PC-3 (cell line): ENCODE measurements at regions not wholly inside any gene's neighbourhood (a gene's known extent, or its start where the extent isn't known, plus 50 kb on each side); places are given as distances from the start of the nearest gene placed in this dataset.

Experiments used
- ATAC-seq: fragments of 200-7000 bp; cut with Tn5 transposase; 2 replicates; pipeline ENCODE4 v1.9.1; 2020; ENCODE audit warnings: mild to moderate bottlenecking, moderate library complexity
- BruUV-seq: library from RNA; stranded (reverse); fragments of 400-500 nt; replicated peaks from 2 replicates; lab custom pipeline; 2021; lab: Mats Ljungman, UMichigan
- CTCF ChIA-PET: fragments of 300-600 bp; sonication (Branson Sonifier 250); formaldehyde crosslinking; loops from one replicate; lab custom pipeline; 2022; ENCODE audit warnings: antibody characterized with exemption; lab: Charles Lee
- POLR2A ChIA-PET: fragments of 300-600 bp; sonication (Branson Sonifier 250); formaldehyde crosslinking; loops from one replicate; lab custom pipeline; 2022; ENCODE audit warnings: antibody characterized with exemption; ENCODE audit not compliant: unreplicated experiment; lab: Charles Lee
- DNase-seq: peaks from one replicate; pipeline ENCODE4 v3.0.0-alpha.2; 2015
- H2AFZ ChIP-seq: fragments of 300-600 bp; sonication (generic); 2 replicates; pipeline ENCODE4 v1.6.0; 2016; ENCODE audit warnings: antibody characterized with exemption, low read length
- H3F3A ChIP-seq: fragments of 300-600 bp; sonication (generic); one replicate; pipeline ENCODE4 v1.6.0; 2017; ENCODE audit warnings: antibody characterized with exemption, low read length, control low read depth, mild to moderate bottlenecking; ENCODE audit not compliant: unreplicated experiment
- H3K27ac ChIP-seq: fragments of 300-600 bp; sonication (generic); 2 replicates; pipeline ENCODE4 v1.5.1; 2016; ENCODE audit warnings: mild to moderate bottlenecking, low read length
- H3K27me3 ChIP-seq: fragments of 300-600 bp; sonication (generic); 2 replicates; pipeline ENCODE4 v1.6.1; 2016; ENCODE audit warnings: low read length, mixed read lengths
- H3K36me3 ChIP-seq: fragments of 300-600 bp; sonication (generic); 2 replicates; pipeline ENCODE4 v1.6.1; 2016; ENCODE audit warnings: low read depth, mixed run types, low read length, mixed read lengths
- H3K4me1 ChIP-seq: fragments of 300-600 bp; sonication (generic); 2 replicates; pipeline ENCODE4 v1.5.1; 2016; ENCODE audit warnings: low read length; ENCODE audit not compliant: insufficient read depth
- H3K4me2 ChIP-seq: fragments of 300-600 bp; sonication (generic); 2 replicates; pipeline ENCODE4 v1.6.0; 2016; ENCODE audit warnings: low read length
- H3K4me3 ChIP-seq: fragments of 300-600 bp; sonication (generic); 2 replicates; pipeline ENCODE4 v1.5.1; 2016; ENCODE audit warnings: mild to moderate bottlenecking, low read length, mixed read lengths
- H3K79me2 ChIP-seq: fragments of 300-600 bp; sonication (generic); 2 replicates; pipeline ENCODE4 v1.6.1; 2017; ENCODE audit warnings: low read length, mixed read lengths
- H3K9ac ChIP-seq: fragments of 300-600 bp; sonication (generic); 2 replicates; pipeline ENCODE4 v1.6.0; 2016; ENCODE audit warnings: mild to moderate bottlenecking, low read length
- H3K9me2 ChIP-seq: fragments of 300-600 bp; sonication (generic); replicated peaks from 2 replicates; pipeline ENCODE4 v1.6.1; 2016; ENCODE audit warnings: mixed run types, low read length, mixed read lengths
- H3K9me3 ChIP-seq: fragments of 300-600 bp; sonication (generic); 2 replicates; pipeline ENCODE4 v1.6.1; 2016; ENCODE audit warnings: low read length, mixed read lengths
- H4K20me1 ChIP-seq: fragments of 300-600 bp; sonication (generic); 2 replicates; pipeline ENCODE4 v1.6.1; 2016; ENCODE audit warnings: low read length, mixed read lengths
- CTCF ChIP-seq: fragments of 300-600 bp; sonication (generic); conservative IDR thresholded peaks from 2 replicates; pipeline ENCODE4 v1.5.1; 2017; ENCODE audit warnings: antibody characterized with exemption, low read depth, mild to moderate bottlenecking, low read length
- EZH2 ChIP-seq: fragments of 300-600 bp; sonication (generic); IDR thresholded peaks from one replicate; pipeline ENCODE4 v1.6.1; 2017; ENCODE audit warnings: antibody characterized with exemption, mild to moderate bottlenecking, low read length; ENCODE audit not compliant: unreplicated experiment
- EZH2phosphoT487 ChIP-seq: fragments of 300-600 bp; sonication (generic); IDR thresholded peaks from 2 replicates; pipeline ENCODE4 v1.6.1; 2018; ENCODE audit warnings: mild to moderate bottlenecking, antibody characterized with exemption, low read length, borderline replicate concordance
- intact Hi-C: fragments of 100-400 bp; cut with micrococcal nuclease; formaldehyde crosslinking; loops from 2 replicates; pipeline ENCODE4 v1.9.0; 2023

GRCh38 chr14:26867171-26867757 lies 269.4 kb upstream of the NOVA1 start:
- Histone ChIP-seq H3K79me2 (no peaks in the 10 kb centered on the region), H3K9me2 (no peaks in the 10 kb centered on the region), H3K4me1 (peaks cover 24% of the 10 kb centered on the region), H2AFZ (peak overlapping the region; percentile 36; the same call in 1 of the 2 replicates), H3K27me3 (no peaks in the 10 kb centered on the region), H3F3A (no peaks in the 10 kb centered on the region), H4K20me1 (no peaks in the 10 kb centered on the region), H3K27ac (no peak overlapping the region), H3K4me2 (peak overlapping the region; percentile 69), H3K36me3 (no peaks in the 10 kb centered on the region), H3K4me3 (peak overlapping the region; percentile 28; the same call in 1 of the 2 replicates), H3K9ac (no peak overlapping the region), H3K9me3 (no peaks in the 10 kb centered on the region)
- ATAC-seq (peak; percentile 97), DNase-seq (peak; percentile 72)
- CTCF ChIA-PET: no interaction called here
- no TSS peak for BruUV-seq
- POLR2A ChIA-PET: no interaction called here
- TF ChIP-seq EZH2 (no peak), EZH2phosphoT487 (no peak), CTCF (no peak)
- intact Hi-C loops: loop anchor here (1.0 to 10.0 kb wide), 3 partner anchors 25 to 192 kb away; no protein-coding TSS in a partner anchor

- ChIA-PET CTCF (no interaction called here), POLR2A (interaction anchor here (0.7 kb wide), 1 partner anchor 16 kb away, joined by 4 read pairs; no protein-coding TSS in a partner anchor)
- no peaks in the 10 kb centered on the region for H4K20me1 ChIP-seq
- H3K9ac ChIP-seq: no peak overlapping the region
- H3K4me2 ChIP-seq: no peak overlapping the region
- intact Hi-C loops: no loop called here
- H3K27me3 ChIP-seq: no peaks in the 10 kb centered on the region
- no peak overlapping the region for H3K4me3 ChIP-seq
- TF ChIP-seq CTCF: no peak
- no peak for TF ChIP-seq EZH2
- no peak for TF ChIP-seq EZH2phosphoT487
- H3K27ac ChIP-seq: no peak overlapping the region
- no peak overlapping the region for H2AFZ ChIP-seq
- H3F3A ChIP-seq: no peaks in the 10 kb centered on the region
- ATAC-seq (no peak), DNase-seq (no peak)
- H3K79me2 ChIP-seq: no peaks in the 10 kb centered on the region
- no peaks in the 10 kb centered on the region for H3K9me2 ChIP-seq
- no TSS peak for BruUV-seq
- no peaks in the 10 kb centered on the region for H3K36me3 ChIP-seq
- peaks cover 20% of the 10 kb centered on the region for H3K4me1 ChIP-seq
- H3K9me3 ChIP-seq: no peaks in the 10 kb centered on the region
Observed at GRCh38 chr14:26870096-26870495, 272.3 kb upstream of the NOVA1 start.

- no peak overlapping the region for H3K27ac ChIP-seq
- H3K4me1 ChIP-seq: peaks cover 13% of the 10 kb centered on the region
- H2AFZ ChIP-seq: no peak overlapping the region
- no peaks in the 10 kb centered on the region for H3K27me3 ChIP-seq
- DNase-seq: no peak
- H3K4me2 ChIP-seq: no peak overlapping the region
- H3K9me2 ChIP-seq: no peaks in the 10 kb centered on the region
- no peak for TF ChIP-seq CTCF
- no peak for TF ChIP-seq EZH2phosphoT487
- TF ChIP-seq EZH2: no peak
- H3K9ac ChIP-seq: no peak overlapping the region
- no peak overlapping the region for H3K4me3 ChIP-seq
- no peak for ATAC-seq
- H3K9me3 ChIP-seq: no peaks in the 10 kb centered on the region
- intact Hi-C loops: no loop called here
- H3F3A ChIP-seq: no peaks in the 10 kb centered on the region
- no peaks in the 10 kb centered on the region for H3K79me2 ChIP-seq
- ChIA-PET POLR2A (interaction anchor here (0.7 kb wide), 1 partner anchor 17 kb away, joined by 4 read pairs; no protein-coding TSS in a partner anchor), CTCF (no interaction called here)
- BruUV-seq: no TSS peak
- H3K36me3 ChIP-seq: no peaks in the 10 kb centered on the region
- H4K20me1 ChIP-seq: no peaks in the 10 kb centered on the region
Observed at GRCh38 chr14:26870722-26871617, 273.1 kb upstream of the NOVA1 start.
